ENCODE measurements at regions not wholly inside any gene's neighbourhood (a gene's known extent, or its start where the extent isn't known, plus 50 kb on each side); places are given as distances from the start of the nearest gene placed in this dataset.

DNA sequence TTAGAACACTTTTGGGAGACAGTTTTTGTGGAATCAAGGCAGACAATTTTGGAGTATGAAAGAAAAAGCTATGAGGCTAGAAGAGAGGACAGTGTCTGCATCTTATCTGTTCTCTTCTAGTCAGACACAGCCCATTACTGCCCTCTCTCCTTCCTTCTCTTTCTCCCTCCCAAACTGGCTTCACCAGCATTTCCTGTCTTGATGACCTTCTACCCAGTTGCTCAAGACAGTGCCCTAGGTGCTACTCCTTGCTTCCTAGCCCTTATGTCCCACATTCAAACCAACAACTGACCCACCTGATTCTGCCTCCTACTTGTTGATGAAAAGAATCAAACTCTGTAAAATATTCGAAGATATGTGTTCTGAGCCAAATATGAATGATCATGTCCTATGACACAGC lies 116.4 kb upstream of the RIPOR2 start:
- Histone ChIP-seq H3K36me3 (ENCODE audit: control insufficient read depth, insufficient read depth, low read length) (no peaks in the 10 kb centered on the region), H3K27ac (ENCODE audit: low read length) (no peak overlapping the region), H3K4me1 (ENCODE audit: control insufficient read depth, insufficient read depth, low read length) (no peaks in the 10 kb centered on the region), H3K4me3 (ENCODE audit: low read length) (no peak overlapping the region), H3K27me3 (ENCODE audit: control insufficient read depth, insufficient read depth, low read length) (no peaks in the 10 kb centered on the region), H3K9me3 (ENCODE audit: control insufficient read depth, low read depth, low read length) (no peaks in the 10 kb centered on the region)
- no peak for DNase-seq
- WGBS (ENCODE audit: insufficient coverage, low lambda C conversion rate): no CpG with 5 or more reads among the region's 1 CpG

DNA sequence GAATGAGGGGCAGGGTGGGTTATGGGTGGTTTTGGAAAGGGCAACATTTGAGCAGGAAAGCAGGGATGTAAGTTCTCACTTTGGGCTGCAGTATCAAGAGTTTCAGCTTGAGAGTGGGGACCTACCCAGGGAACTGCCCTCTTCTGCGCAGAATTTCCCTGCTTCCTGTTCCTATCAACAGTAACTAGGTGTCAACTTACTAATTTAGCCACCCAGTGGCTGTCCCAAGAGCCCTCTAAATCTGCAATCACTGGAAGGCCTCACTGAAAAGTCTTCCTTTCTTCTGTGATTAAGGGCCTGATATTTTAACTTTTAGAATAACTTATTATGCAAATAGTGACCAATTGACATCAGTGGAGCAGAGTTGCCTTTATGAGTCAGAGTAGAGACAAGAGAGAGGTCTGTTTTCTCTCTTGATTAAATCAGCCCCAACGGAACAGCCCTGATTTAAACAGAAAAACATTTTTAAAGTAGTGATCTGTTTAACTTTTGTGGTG lies 118.2 kb upstream of the RIPOR2 start:
- Histone ChIP-seq H3K36me3 (ENCODE audit: control insufficient read depth, insufficient read depth, low read length) (no peaks in the 10 kb centered on the region), H3K9me3 (ENCODE audit: control insufficient read depth, low read depth, low read length) (no peaks in the 10 kb centered on the region), H3K4me1 (ENCODE audit: control insufficient read depth, insufficient read depth, low read length) (no peaks in the 10 kb centered on the region), H3K27ac (ENCODE audit: low read length) (no peak overlapping the region), H3K4me3 (ENCODE audit: low read length) (no peak overlapping the region), H3K27me3 (ENCODE audit: control insufficient read depth, insufficient read depth, low read length) (no peaks in the 10 kb centered on the region)
- no CpG with 5 or more reads among the region's 2 CpGs for WGBS (ENCODE audit: insufficient coverage, low lambda C conversion rate)
- DNase-seq: no peak

DNA sequence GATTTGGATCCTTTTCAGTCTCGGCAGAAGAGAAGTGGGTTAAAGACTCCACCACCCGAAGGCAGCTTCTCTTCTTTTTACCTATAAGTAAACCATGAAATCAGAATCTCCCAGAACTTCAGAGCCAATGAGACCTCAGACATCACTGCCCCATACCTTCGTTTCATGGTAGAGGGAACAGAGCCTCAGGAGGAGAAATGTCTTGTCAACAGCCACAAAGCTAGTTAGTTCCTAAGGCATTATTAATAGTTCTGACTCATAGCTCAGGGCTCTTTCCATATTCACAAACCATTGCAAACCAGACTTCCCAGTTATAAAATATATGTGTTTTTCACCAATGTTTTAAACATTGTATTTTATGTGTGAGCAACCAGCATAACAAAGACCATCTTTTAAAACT lies 118.7 kb upstream of the RIPOR2 start:
- WGBS (ENCODE audit: insufficient coverage, low lambda C conversion rate): no CpG with 5 or more reads among the region's 3 CpGs
- Histone ChIP-seq H3K27me3 (ENCODE audit: control insufficient read depth, insufficient read depth, low read length) (no peaks in the 10 kb centered on the region), H3K4me1 (ENCODE audit: control insufficient read depth, insufficient read depth, low read length) (no peaks in the 10 kb centered on the region), H3K27ac (ENCODE audit: low read length) (no peak overlapping the region), H3K36me3 (ENCODE audit: control insufficient read depth, insufficient read depth, low read length) (no peaks in the 10 kb centered on the region), H3K9me3 (ENCODE audit: control insufficient read depth, low read depth, low read length) (no peaks in the 10 kb centered on the region), H3K4me3 (ENCODE audit: low read length) (no peak overlapping the region)
- DNase-seq: no peak

DNA sequence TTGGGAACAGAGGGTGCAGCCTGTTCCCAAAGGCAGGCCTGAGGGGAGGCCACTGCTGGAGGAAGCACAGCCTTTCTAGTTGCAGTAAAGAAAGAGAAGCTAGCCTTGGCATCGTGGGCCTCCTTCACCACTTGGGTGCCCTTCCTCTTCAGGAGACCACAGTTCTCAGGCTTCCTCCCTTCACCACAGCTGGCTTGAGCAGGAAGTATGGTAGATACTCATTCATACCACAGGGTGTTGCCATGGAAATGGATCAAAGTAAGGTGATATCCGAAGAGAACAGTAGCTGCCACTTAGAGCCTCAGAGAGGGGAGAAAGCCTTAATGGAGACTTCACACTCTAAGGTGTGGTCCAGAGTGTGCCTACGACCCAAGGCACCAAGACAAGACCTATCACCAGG lies 120.4 kb upstream of the RIPOR2 start:
- no peaks in the 10 kb centered on the region for H3K9me3 ChIP-seq (ENCODE audit: control insufficient read depth, low read depth, low read length)
- H3K4me3 ChIP-seq (ENCODE audit: low read length): no peak overlapping the region
- no peak for DNase-seq
- H3K27me3 ChIP-seq (ENCODE audit: control insufficient read depth, insufficient read depth, low read length): no peaks in the 10 kb centered on the region
- H3K4me1 ChIP-seq (ENCODE audit: control insufficient read depth, insufficient read depth, low read length): no peaks in the 10 kb centered on the region
- WGBS (ENCODE audit: insufficient coverage, low lambda C conversion rate): no CpG with 5 or more reads among the region's 3 CpGs
- no peak overlapping the region for H3K27ac ChIP-seq (ENCODE audit: low read length)
- H3K36me3 ChIP-seq (ENCODE audit: control insufficient read depth, insufficient read depth, low read length): no peaks in the 10 kb centered on the region

DNA sequence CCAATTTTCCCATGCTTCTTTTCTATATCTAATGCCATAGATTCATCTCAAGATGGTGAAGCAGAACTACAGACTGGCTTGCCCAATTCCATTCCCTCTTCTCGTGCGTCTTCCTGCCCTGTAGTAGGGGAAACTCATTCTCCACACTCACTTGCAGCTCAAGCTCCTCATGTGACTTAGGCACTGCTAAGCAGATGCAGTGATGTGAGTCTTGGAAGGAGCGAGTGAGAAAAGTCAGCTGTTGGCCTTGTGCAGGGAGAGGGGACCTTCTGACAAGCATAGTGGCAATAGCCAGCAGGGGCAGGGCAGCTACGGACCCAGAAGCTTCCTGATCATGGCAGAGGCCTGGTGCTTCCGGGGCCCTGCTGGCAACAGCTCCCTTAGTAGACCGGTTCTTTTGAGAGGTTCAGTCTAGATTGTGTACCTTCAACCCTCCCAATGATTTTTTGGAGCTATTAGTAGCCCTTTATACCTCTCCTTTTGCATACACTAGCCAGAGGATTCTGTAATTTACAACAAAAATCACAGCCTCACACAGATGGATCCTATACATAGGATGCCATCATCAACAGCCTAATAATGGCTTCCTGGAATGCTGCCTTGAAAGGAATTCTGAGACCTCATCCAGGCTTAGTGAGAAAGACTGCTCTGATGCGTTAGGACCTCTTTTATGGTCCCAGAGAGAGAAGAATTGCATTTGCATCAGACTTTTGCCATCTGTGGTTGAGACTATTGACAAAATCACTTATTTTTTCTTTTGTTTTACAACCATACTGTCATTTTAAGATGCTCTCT lies 121.5 kb upstream of the RIPOR2 start:
- no peak overlapping the region for H3K4me3 ChIP-seq (ENCODE audit: low read length)
- no peak overlapping the region for H3K27ac ChIP-seq (ENCODE audit: low read length)
- no peaks in the 10 kb centered on the region for H3K9me3 ChIP-seq (ENCODE audit: control insufficient read depth, low read depth, low read length)
- no peaks in the 10 kb centered on the region for H3K4me1 ChIP-seq (ENCODE audit: control insufficient read depth, insufficient read depth, low read length)
- no peak for DNase-seq
- H3K36me3 ChIP-seq (ENCODE audit: control insufficient read depth, insufficient read depth, low read length): no peaks in the 10 kb centered on the region
- no peaks in the 10 kb centered on the region for H3K27me3 ChIP-seq (ENCODE audit: control insufficient read depth, insufficient read depth, low read length)
- WGBS (ENCODE audit: insufficient coverage, low lambda C conversion rate): no CpG with 5 or more reads among the region's 7 CpGs

DNA sequence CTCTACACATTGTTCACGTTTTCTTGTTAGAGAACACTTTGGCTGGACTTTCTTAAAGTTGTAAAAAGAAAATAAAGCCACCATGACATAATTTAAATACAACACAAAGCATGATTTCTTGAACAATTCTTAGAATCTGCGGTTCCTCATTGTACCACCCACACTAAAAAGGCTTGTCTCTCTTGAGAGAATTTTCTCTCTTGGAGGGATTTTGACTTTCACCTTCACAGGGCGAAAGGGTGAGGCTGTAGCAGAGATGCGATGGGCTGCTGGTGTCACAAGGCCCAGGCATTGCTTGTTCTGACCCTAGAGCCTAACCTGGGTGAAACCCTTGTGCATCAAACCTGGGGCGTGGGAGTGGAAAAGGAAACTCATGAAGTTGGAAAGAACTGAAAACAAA lies 122.7 kb upstream of the RIPOR2 start:
- no peak for DNase-seq
- Histone ChIP-seq H3K27me3 (ENCODE audit: control insufficient read depth, insufficient read depth, low read length) (no peaks in the 10 kb centered on the region), H3K9me3 (ENCODE audit: control insufficient read depth, low read depth, low read length) (no peaks in the 10 kb centered on the region), H3K27ac (ENCODE audit: low read length) (no peak overlapping the region), H3K4me3 (ENCODE audit: low read length) (no peak overlapping the region), H3K4me1 (ENCODE audit: control insufficient read depth, insufficient read depth, low read length) (no peaks in the 10 kb centered on the region), H3K36me3 (ENCODE audit: control insufficient read depth, insufficient read depth, low read length) (no peaks in the 10 kb centered on the region)
- 100% methylated on average over 2 of the region's 5 CpGs for WGBS (ENCODE audit: insufficient coverage, low lambda C conversion rate)

DNA sequence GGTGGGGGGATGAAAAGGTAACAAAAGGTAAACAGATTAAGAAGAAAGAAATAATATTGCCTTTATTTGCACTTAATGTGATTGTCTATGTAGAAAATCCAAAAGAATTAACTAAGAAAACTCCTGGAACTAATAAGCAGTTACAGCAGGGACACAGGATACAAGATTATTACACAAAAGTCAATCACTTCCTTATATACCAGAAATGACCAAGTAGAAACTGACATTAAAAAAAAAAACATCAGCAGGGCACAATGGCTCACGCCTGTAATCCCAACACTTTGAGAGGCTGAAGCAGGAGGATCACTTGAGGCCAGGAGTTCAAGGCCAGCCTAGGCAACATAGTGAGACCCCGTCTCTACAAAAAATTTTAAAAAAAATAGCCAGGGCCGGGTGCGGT lies 123.2 kb upstream of the RIPOR2 start:
- Histone ChIP-seq H3K36me3 (ENCODE audit: control insufficient read depth, insufficient read depth, low read length) (no peaks in the 10 kb centered on the region), H3K9me3 (ENCODE audit: control insufficient read depth, low read depth, low read length) (no peaks in the 10 kb centered on the region), H3K27ac (ENCODE audit: low read length) (no peak overlapping the region), H3K27me3 (ENCODE audit: control insufficient read depth, insufficient read depth, low read length) (no peaks in the 10 kb centered on the region), H3K4me3 (ENCODE audit: low read length) (no peak overlapping the region), H3K4me1 (ENCODE audit: control insufficient read depth, insufficient read depth, low read length) (no peaks in the 10 kb centered on the region)
- no peak for DNase-seq
- no CpG with 5 or more reads among the region's 4 CpGs for WGBS (ENCODE audit: insufficient coverage, low lambda C conversion rate)

DNA sequence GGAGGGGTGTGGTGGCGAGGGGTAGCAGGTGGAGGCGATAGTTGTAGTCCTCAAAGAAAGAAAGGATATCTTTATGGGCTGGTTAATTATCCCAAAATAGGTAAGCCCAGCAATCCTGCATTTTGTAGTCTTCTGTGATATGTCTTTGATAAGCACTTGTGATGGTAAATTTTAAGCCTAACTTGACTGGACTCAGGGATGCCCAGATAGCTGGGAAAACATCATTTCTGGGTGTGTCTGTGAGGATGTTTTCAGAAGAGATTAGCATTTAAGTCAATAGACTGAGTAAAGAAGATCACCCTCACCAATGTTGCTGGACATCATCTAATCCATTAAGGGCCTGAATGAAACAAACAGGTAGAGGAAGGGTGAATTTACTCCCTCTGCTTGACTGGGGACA lies 124.8 kb upstream of the RIPOR2 start:
- no peak for DNase-seq
- Histone ChIP-seq H3K27ac (ENCODE audit: low read length) (no peak overlapping the region), H3K4me1 (ENCODE audit: control insufficient read depth, insufficient read depth, low read length) (no peaks in the 10 kb centered on the region), H3K36me3 (ENCODE audit: control insufficient read depth, insufficient read depth, low read length) (no peaks in the 10 kb centered on the region), H3K27me3 (ENCODE audit: control insufficient read depth, insufficient read depth, low read length) (no peaks in the 10 kb centered on the region), H3K9me3 (ENCODE audit: control insufficient read depth, low read depth, low read length) (no peaks in the 10 kb centered on the region), H3K4me3 (ENCODE audit: low read length) (no peak overlapping the region)
- WGBS (ENCODE audit: insufficient coverage, low lambda C conversion rate): no CpG with 5 or more reads among the region's 2 CpGs

DNA sequence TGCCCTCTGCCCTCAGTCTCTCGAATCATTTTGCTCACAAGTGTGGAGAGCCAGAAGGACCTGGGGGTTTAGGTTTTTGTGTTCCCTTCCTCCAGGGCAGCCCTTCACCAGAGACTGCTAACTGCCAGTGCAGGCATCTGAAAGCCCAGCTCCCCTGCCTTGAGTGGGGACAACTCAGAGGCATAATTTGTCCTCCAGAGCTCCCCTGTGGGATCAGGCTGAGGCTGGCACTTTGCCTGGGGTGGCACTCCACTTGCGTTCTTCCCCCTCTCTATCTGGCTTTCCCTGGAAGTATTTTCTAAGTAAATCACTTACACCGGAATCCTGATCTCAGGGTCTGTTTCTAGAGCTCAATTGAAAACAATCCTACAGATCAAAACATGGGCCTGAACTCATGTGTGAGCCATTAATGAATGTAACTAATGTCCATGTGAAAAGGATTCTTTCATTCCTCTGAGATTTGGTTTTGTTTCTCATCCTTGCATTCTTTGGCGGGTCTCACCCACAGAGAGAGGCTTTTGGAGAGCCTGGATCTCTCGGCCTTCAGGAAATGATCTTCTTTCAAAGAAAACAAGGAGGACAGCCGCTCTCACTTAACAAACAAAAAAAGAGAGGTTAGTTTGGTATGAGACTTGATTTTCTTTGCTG lies 125.7 kb upstream of the RIPOR2 start:
- H3K27me3 ChIP-seq (ENCODE audit: control insufficient read depth, insufficient read depth, low read length): no peaks in the 10 kb centered on the region
- H3K9me3 ChIP-seq (ENCODE audit: control insufficient read depth, low read depth, low read length): no peaks in the 10 kb centered on the region
- H3K4me3 ChIP-seq (ENCODE audit: low read length): no peak overlapping the region
- 82% methylated on average over 3 of the region's 6 CpGs for WGBS (ENCODE audit: insufficient coverage, low lambda C conversion rate)
- H3K27ac ChIP-seq (ENCODE audit: low read length): no peak overlapping the region
- no peaks in the 10 kb centered on the region for H3K36me3 ChIP-seq (ENCODE audit: control insufficient read depth, insufficient read depth, low read length)
- no peaks in the 10 kb centered on the region for H3K4me1 ChIP-seq (ENCODE audit: control insufficient read depth, insufficient read depth, low read length)
- DNase-seq: no peak

DNA sequence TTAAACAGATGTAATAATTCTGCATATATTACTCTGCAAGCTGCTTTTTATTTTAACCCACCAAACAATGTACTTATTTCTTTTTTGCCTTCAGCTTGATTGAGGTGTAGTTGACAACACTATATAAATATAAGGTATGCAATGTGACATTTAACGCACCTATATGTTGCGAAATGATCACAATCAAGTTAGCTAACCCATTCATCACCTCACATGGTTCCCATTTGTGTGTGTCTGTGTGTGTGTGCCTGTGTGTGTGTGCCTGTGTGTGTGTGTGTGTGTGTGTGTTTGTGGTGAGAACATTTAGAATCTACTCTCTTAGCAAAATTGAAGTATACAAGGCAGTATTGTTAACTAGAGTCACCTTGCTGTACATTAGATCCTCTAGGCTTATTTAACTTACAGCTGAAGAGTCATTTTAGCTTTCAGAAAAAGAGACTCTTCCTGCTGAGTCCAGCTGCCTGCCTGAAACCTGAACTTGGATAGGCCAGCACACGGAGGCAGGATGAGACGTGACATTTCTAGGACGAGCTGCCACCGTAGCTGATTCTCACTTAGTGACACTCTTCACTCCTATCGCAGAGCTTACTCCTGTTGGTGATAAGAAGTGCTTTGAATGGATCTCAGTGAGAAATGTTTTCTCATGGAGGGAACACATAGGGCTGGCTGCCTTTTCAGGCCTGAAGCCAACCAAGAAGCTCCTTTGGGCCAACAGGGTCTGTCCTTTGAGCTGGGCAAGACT lies 126.5 kb upstream of the RIPOR2 start:
- WGBS (ENCODE audit: insufficient coverage, low lambda C conversion rate): no CpG with 5 or more reads among the region's 7 CpGs
- Histone ChIP-seq H3K27me3 (ENCODE audit: control insufficient read depth, insufficient read depth, low read length) (no peaks in the 10 kb centered on the region), H3K9me3 (ENCODE audit: control insufficient read depth, low read depth, low read length) (no peaks in the 10 kb centered on the region), H3K4me1 (ENCODE audit: control insufficient read depth, insufficient read depth, low read length) (no peaks in the 10 kb centered on the region), H3K4me3 (ENCODE audit: low read length) (no peak overlapping the region), H3K36me3 (ENCODE audit: control insufficient read depth, insufficient read depth, low read length) (no peaks in the 10 kb centered on the region), H3K27ac (ENCODE audit: low read length) (no peak overlapping the region)
- no peak for DNase-seq

All from large intestine (tissue), 3 donors.